CD4-positive, alpha-beta T cell treated with Interleukin-1 beta for 1 hour (primary cell): ENCODE measurements at regions not wholly inside any gene's neighbourhood (a gene's known extent, or its start where the extent isn't known, plus 50 kb on each side); places are given as distances from the start of the nearest gene placed in this dataset.

Source experiments
- DNase-seq, 2 donors: peaks; one replicate each; pipeline ENCODE4 v3.0.0-alpha.2; 2020 to 2022

GRCh38 chr12:90899456-90900182, 55.4 kb downstream of the CCER1 start:
- no peak for DNase-seq

- no peak for DNase-seq
These were observed 57.0 kb downstream of the CCER1 start for GRCh38 chr12:90897986-90898385.

DNA sequence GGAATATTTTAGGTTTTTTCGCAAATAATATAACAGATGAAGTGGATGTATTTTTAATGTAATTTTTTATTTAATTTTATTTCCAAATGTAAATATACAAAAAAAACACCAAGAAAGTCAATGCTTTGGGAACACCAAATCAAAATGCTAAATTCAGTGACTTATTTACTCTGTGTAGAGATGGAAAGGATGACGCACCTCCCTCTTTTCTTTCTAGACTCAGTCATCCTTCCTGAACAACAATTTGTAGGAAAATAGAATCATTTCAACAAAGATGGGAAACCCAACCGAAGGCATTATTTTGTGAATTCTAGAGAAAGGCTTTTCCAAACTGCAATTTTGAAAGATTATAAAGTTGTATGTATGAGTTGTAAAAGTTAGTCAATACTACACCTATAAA, 57.7 kb downstream of the CCER1 start:
- no peak for DNase-seq

DNA sequence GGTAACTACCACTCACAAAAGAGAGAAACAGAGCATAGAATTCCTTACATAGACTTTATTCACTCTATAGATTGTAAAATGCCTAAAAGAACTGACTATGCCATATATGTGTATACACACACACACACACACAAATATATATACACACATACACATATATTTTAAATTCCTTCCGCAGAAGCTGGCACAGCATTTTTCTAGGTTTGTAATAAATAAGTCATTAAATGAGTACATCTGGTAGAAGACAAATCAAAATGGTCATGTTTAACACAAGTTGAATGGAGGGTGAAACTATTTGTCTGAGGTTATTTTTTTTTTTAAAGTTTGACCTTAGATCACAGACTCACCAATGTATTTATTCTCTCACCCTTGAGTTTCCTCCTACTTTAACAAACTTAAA, 58.2 kb downstream of the CCER1 start:
- no peak for DNase-seq

DNA sequence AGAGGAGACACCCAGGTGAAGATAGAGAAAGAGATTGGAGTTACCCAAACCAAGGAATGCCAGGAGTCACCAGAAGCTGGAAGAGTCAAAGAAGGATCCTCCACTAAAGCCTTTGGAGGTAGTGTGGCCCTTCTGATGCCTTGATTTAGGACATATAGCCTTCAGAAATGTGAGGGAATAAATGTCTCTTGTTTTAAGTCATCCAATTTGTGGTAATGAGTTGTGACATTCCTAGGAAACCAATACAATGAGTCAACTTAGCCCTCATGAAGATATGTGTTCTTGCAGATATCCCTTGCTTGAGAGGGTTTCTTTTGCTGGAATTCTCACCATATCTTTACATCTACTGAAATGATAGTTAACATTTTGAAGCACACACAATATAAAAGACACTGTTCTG, 58.8 kb downstream of the CCER1 start:
- DNase-seq: no peak

GRCh38 chr12:90888316-90888715, 66.7 kb downstream of the CCER1 start:
- DNase-seq: no peak

DNA sequence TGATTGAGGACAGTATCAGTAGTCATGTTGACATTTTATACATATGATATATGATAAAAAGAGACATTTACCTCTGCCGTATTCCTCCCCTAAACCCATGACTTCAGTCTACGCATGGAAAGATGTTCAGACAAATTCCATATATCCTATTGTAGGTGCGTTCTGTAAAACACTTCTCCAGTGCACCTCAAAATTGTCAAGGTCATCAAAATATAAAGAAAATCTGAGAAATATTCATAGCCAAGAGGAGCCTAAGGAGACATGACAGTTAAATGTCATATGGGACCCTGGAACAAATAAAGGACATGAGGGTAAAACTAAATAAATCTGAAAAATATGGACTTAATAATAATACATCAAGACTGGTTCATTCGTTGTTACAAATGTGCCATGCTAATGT, 71.5 kb downstream of the CCER1 start:
- DNase-seq: no peak

DNA sequence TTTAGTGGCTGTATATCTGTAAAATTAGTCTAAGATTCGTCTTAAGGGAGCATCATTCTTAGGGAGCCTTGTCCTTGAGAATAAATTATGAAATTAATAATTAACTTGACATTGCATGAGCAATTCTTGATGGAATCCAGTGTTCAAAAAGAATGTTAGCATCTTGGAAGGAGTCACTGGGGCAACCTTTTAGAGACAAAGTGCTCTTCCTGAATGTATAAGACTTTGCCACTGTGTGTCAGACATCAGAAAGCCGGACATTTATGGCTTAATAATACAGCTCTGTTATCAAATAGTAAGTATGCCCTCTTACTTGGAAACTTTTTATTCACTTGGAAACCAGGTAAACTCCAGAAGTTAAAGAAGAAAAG, 83.3 kb downstream of the CCER1 start:
- no peak for DNase-seq

DNA sequence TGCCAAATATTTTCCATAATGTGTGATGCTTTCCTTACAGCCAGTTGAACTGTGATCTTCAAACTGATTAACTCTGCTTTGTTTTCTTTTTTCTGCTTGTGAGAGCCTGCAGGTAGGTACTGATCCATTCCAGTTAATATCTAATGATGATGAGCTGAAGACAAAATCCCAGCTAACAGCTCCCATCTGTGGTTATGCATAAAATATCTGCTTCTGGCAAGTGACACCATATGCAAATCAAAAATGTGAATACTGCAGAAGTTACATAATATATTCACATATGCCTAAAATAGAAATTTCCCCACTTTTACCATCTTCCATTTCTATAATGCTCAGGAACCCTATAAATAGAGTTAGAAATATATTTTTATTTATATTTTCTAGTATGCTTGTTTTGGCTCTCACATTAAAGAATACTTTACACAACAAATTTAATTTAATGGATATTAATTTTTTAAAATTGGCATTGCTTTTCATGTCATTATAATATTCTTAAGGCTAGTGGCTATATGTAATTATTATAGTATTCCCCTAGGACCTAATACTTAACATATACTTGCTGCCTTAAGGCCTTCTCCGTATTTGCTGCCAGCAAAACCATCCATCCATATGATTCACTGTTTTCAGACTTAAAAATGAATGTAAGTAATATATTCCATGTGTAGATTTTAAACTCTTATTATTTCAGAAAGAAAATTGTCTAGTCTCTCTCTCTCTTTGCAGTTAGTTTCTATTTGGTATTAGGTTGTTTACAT, 83.8 kb downstream of the CCER1 start:
- no peak for DNase-seq

GRCh38 chr12:90868626-90869025, 86.3 kb downstream of the CCER1 start:
- DNase-seq: no peak

GRCh38 chr12:90859591-90859990, 95.4 kb downstream of the CCER1 start:
- DNase-seq: no peak

DNA sequence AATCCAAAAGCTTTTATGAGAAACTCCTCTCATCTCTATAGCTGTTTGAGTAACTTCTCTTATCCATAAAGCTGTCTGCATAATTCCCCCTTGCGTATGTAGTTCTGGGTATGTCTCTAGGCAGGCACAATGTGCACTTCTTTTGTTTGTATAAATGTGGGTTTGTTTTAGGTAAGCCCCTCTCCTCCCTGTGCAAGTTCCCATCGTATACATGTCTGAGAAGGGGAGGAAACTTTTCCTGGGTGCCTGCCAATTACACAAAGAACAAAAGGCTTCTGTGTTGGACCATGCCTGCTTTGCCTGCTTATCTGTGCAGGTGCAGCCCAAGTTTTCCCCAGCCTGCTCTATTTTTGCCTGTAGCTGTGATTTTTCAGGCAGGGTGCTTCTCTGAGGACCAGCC, 96.7 kb downstream of the CCER1 start:
- DNase-seq: no peak

DNA sequence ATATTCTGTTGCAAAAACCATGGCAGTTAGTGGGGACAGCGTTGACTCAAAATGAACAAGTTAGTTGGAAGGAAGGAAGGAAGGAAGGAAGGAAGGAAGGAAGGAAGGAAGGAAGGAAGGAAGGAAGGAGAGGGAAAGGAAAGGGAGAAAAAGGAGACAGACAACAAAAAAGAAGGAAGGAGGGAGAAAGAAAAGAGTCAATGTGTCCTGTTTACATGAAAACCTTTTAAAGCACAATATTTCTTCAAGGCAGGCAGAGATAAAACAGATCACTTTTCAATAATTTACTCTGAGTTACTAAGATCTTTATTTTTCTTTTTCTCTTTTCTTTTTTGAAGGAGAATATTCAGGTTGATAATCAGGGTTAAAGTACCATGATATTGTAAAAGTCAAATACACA, 99.4 kb downstream of the CCER1 start:
- DNase-seq: no peak

GRCh38 chr12:90854136-90854689, 100.8 kb downstream of the CCER1 start:
- peak in 1 of 2 donors; percentile 6 for DNase-seq

- no peak for DNase-seq
These were observed 102.9 kb downstream of the CCER1 start for GRCh38 chr12:90851800-90852718.

GRCh38 chr12:90842477-90842876, 112.5 kb downstream of the CCER1 start:
- DNase-seq: no peak

GRCh38 chr12:90841336-90841735, 113.6 kb downstream of the CCER1 start:
- no peak for DNase-seq

DNA sequence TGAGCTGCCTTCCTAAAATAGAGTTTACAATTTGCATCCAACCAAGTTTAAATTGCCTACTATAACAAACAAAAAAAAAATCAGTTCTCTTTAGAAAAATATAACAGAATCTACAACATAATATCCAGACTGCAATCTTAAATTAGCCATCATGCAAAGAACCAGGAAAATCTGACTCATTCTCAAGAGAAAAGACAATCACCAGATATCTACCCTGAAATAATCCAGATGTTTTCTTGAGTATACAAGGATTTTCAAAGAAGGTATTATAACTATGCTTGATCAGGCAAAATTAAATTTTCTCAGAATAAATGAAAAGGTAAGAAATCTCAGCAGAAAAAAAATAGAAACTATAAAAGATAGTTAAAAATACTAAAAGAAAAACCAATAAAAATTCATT, 115.6 kb downstream of the CCER1 start:
- DNase-seq: no peak

- no peak for DNase-seq
These were observed 118.3 kb downstream of the CCER1 start for GRCh38 chr12:90836689-90837088.

GRCh38 chr12:90833228-90833627, 121.7 kb downstream of the CCER1 start:
- no peak for DNase-seq

DNA sequence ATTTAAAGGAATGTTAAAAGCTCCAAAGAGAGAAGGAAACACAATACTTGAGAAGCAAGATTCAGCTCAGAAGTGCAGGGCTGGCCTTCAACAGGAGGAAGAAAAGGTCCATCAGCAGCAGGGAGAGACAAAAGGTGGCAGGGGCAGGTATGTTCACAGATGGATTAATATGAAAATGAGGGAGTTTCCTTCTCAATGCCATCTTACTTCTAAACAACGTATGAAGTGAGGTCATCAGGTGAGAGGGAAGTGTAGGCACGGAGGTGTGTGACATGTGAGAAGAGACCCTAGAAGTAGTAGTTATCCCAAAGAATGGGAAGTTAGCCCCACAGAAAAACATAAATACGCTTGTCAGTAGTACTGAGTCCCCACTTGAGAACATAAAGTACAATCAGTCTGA, 122.5 kb downstream of the CCER1 start:
- DNase-seq: no peak

GRCh38 chr12:90831712-90832111, 123.3 kb downstream of the CCER1 start:
- DNase-seq: no peak

- DNase-seq: no peak
These were observed 125.9 kb downstream of the CCER1 start for GRCh38 chr12:90829044-90829443.
